NCI-H2029 treated with DMSO at 0.1 percent for 48 hours (cell line): ENCODE measurements at regions not wholly inside any gene's neighbourhood (a gene's known extent, or its start where the extent isn't known, plus 50 kb on each side); places are given as distances from the start of the nearest gene placed in this dataset.

Experiments
- DNase-seq: peaks from one replicate; lab custom pipeline; 2025; lab: John Stamatoyannopoulos, UW

- no peak for DNase-seq
These were observed 256.1 kb upstream of the UBASH3B start for GRCh38 chr11:122399375-122399774.

GRCh38 chr11:122398851-122399250 lies 256.7 kb upstream of the UBASH3B start:
- DNase-seq = no peak

- no peak for DNase-seq
These were observed 257.4 kb upstream of the UBASH3B start for GRCh38 chr11:122398167-122398566.

- no peak for DNase-seq
These were observed 260.2 kb upstream of the UBASH3B start for GRCh38 chr11:122395282-122395681.

GRCh38 chr11:122394313-122394712 lies 261.2 kb upstream of the UBASH3B start:
- DNase-seq = no peak

- DNase-seq = no peak
These were observed 262.2 kb upstream of the UBASH3B start for GRCh38 chr11:122393209-122393860.

GRCh38 chr11:122392508-122392907 lies 263.0 kb upstream of the UBASH3B start:
- no peak for DNase-seq

GRCh38 chr11:122391049-122391448 lies 264.5 kb upstream of the UBASH3B start:
- no peak for DNase-seq

GRCh38 chr11:122383186-122383585 lies 267.2 kb upstream of the BLID start:
- DNase-seq = no peak

- DNase-seq = no peak
These were observed 259.8 kb upstream of the BLID start for GRCh38 chr11:122375687-122376399.

- DNase-seq = no peak
These were observed 252.8 kb upstream of the BLID start for GRCh38 chr11:122368796-122369195.

- no peak for DNase-seq
These were observed 251.8 kb upstream of the BLID start for GRCh38 chr11:122367809-122368231.

GRCh38 chr11:122365610-122366360 lies 249.8 kb upstream of the BLID start:
- DNase-seq = no peak

GRCh38 chr11:122363296-122363695 lies 247.3 kb upstream of the BLID start:
- DNase-seq = no peak

GRCh38 chr11:122362381-122362780 lies 246.4 kb upstream of the BLID start:
- DNase-seq = no peak

- no peak for DNase-seq
These were observed 244.9 kb upstream of the BLID start for GRCh38 chr11:122360875-122361274.

- no peak for DNase-seq
These were observed 243.1 kb upstream of the BLID start for GRCh38 chr11:122359081-122359571.

- DNase-seq = no peak
These were observed 242.3 kb upstream of the BLID start for GRCh38 chr11:122358292-122358691.

GRCh38 chr11:122355968-122356367 lies 240.0 kb upstream of the BLID start:
- no peak for DNase-seq

- DNase-seq = no peak
These were observed 238.1 kb upstream of the BLID start for GRCh38 chr11:122354025-122354697.

GRCh38 chr11:122353561-122353960 lies 237.5 kb upstream of the BLID start:
- DNase-seq = no peak
